PC-9 (cell line): ENCODE measurements at regions not wholly inside any gene's neighbourhood (a gene's known extent, or its start where the extent isn't known, plus 50 kb on each side); places are given as distances from the start of the nearest gene placed in this dataset.

Source experiments
- BruUV-seq: library from RNA; stranded (reverse); fragments of 400-500 nt; replicated peaks from 2 replicates; lab custom pipeline; 2021; lab: Mats Ljungman, UMichigan
- CTCF ChIA-PET: fragments of 300-600 bp; sonication (Branson Sonifier 250); formaldehyde crosslinking; loops from one replicate; lab custom pipeline; 2022; ENCODE audit warnings: antibody characterized with exemption; lab: Charles Lee
- POLR2A ChIA-PET: fragments of 300-600 bp; sonication (Branson Sonifier 250); formaldehyde crosslinking; loops from one replicate; lab custom pipeline; 2022; ENCODE audit warnings: antibody characterized with exemption; ENCODE audit not compliant: unreplicated experiment; lab: Charles Lee
- DNase-seq, 2 experiments: peaks; one replicate each; pipeline versions ENCODE4 v3.0.0 to v3.0.0-alpha.2; 2015 to 2022; ENCODE audit warnings: mixed read lengths in 1 of 2
- H2AFZ ChIP-seq: fragments of 200-600 bp; sonication (generic); 2 replicates; pipeline ENCODE4 v1.8.1; 2017; ENCODE audit warnings: antibody characterized with exemption
- H3F3A ChIP-seq: fragments of 200-600 bp; sonication (generic); 2 replicates; pipeline ENCODE4 v1.8.1; 2017; ENCODE audit warnings: antibody characterized with exemption, mild to moderate bottlenecking, low read depth; ENCODE audit not compliant: insufficient read depth
- H3K27ac ChIP-seq: fragments of 200-600 bp; sonication (generic); 2 replicates; pipeline ENCODE4 v1.6.1; 2016; ENCODE audit warnings: mixed run types
- H3K27me3 ChIP-seq: fragments of 200-600 bp; sonication (generic); 2 replicates; pipeline ENCODE4 v1.6.1; 2016; ENCODE audit warnings: low read depth, mixed run types; ENCODE audit not compliant: insufficient read depth
- H3K36me3 ChIP-seq: fragments of 200-600 bp; sonication (generic); 2 replicates; pipeline ENCODE4 v1.6.1; 2016; ENCODE audit warnings: low read depth, mixed run types
- H3K4me1 ChIP-seq: fragments of 200-600 bp; sonication (generic); replicated peaks from 2 replicates; pipeline ENCODE4 v1.6.1; 2016; ENCODE audit warnings: mixed run types; ENCODE audit not compliant: insufficient read depth
- H3K4me2 ChIP-seq: fragments of 200-600 bp; sonication (generic); 2 replicates; pipeline ENCODE4 v1.6.1; 2017; ENCODE audit warnings: mixed run types
- H3K4me3 ChIP-seq: fragments of 200-600 bp; sonication (generic); 2 replicates; pipeline ENCODE4 v1.6.1; 2016; ENCODE audit warnings: mixed run types
- H3K79me2 ChIP-seq: fragments of 200-600 bp; sonication (generic); 2 replicates; pipeline ENCODE4 v1.6.1; 2017; ENCODE audit warnings: low read depth, mixed run types
- H3K9me2 ChIP-seq: fragments of 200-600 bp; sonication (generic); 2 replicates; pipeline ENCODE4 v1.8.1; 2017; ENCODE audit warnings: mild to moderate bottlenecking; ENCODE audit not compliant: insufficient read depth
- H3K9me3 ChIP-seq: fragments of 200-600 bp; sonication (generic); 2 replicates; pipeline ENCODE4 v1.8.1; 2016; ENCODE audit warnings: low read depth; ENCODE audit not compliant: insufficient read depth
- H4K20me1 ChIP-seq: fragments of 200-600 bp; sonication (generic); 2 replicates; pipeline ENCODE4 v1.8.1; 2017; ENCODE audit not compliant: insufficient read depth
- EZH2 ChIP-seq: fragments of 200-600 bp; sonication (generic); IDR thresholded peaks from 2 replicates; pipeline ENCODE4 v1.8.0; 2017; ENCODE audit warnings: antibody characterized with exemption, low read depth
- intact Hi-C: fragments of 100-400 bp; cut with micrococcal nuclease; formaldehyde crosslinking; loops from one replicate; pipeline ENCODE4 v1.10.0; 2022; ENCODE audit not compliant: unreplicated experiment
- TF ChIP-seq, protein P1 (sequence below): fragments of 200-600 bp; sonication (generic); conservative IDR thresholded peaks from 2 replicates; pipeline ENCODE4 v1.6.1; 2017; ENCODE audit warnings: mixed run types, antibody characterized with exemption, mild to moderate bottlenecking, moderate library complexity

DNA sequence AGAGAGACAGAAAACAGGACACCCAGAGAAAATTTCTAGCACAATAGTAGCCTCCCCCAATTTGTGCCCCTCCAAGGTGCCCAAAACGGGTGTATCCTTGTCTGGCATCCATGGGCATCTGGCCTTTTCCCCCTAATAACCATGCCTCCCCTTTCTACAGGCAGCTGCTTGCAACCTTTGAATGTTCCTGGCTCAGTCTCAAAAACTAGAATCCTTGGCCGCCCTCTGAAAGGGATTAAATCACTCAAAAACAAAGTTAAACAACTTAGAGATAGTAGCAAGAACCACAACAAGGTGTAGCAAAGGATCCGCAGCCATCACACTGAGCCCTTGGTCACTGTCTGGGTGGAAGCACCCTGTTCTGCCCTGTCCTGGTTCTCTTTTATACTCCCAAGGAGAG lies 105.6 kb downstream of the MN1 start:
- Histone ChIP-seq H3K9me2 (no peaks in the 10 kb centered on the region), H4K20me1 (no peaks in the 10 kb centered on the region), H3K27ac (no peak overlapping the region), H3K4me3 (no peak overlapping the region), H3K9me3 (0 out of 2 replicates have a peak, but pooled peaks cover 3% of the 10 kb centered on the region), H3K79me2 (no peaks in the 10 kb centered on the region), H2AFZ (no peak overlapping the region), H3K27me3 (no peaks in the 10 kb centered on the region), H3F3A (no peaks in the 10 kb centered on the region), H3K36me3 (no peaks in the 10 kb centered on the region), H3K4me2 (no peak overlapping the region), H3K4me1 (0 out of 2 replicates have a peak, but pooled peaks cover 1% of the 10 kb centered on the region)
- BruUV-seq, result no TSS peak
- no peak for TF ChIP-seq EZH2
- TF ChIP-seq, protein P1, sequence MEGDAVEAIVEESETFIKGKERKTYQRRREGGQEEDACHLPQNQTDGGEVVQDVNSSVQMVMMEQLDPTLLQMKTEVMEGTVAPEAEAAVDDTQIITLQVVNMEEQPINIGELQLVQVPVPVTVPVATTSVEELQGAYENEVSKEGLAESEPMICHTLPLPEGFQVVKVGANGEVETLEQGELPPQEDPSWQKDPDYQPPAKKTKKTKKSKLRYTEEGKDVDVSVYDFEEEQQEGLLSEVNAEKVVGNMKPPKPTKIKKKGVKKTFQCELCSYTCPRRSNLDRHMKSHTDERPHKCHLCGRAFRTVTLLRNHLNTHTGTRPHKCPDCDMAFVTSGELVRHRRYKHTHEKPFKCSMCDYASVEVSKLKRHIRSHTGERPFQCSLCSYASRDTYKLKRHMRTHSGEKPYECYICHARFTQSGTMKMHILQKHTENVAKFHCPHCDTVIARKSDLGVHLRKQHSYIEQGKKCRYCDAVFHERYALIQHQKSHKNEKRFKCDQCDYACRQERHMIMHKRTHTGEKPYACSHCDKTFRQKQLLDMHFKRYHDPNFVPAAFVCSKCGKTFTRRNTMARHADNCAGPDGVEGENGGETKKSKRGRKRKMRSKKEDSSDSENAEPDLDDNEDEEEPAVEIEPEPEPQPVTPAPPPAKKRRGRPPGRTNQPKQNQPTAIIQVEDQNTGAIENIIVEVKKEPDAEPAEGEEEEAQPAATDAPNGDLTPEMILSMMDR, result no peak
- POLR2A ChIA-PET, result no interaction called here
- intact Hi-C loops, result no loop called here
- CTCF ChIA-PET, result no interaction called here
- DNase-seq, result no peak

DNA sequence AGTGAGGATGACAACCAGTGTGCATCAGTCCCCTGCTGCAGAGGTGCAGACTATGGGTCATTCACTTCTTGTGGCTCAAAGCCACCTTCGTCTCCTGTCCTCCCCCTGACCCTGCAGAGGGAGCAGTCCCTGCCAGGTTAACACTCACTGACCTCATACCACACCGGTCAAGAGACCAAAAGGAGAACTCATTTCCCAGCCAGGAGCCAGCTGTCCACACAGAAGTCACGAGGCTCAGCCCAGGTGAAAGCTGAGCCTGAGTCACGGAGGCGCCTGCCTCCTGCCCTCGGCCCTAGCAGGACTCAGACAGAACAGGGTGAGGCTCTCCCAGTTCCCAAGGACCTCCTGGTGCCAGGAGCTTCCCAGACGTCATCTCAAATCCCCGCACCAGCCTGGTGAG lies 103.7 kb downstream of the MN1 start:
- Histone ChIP-seq H3K4me1 (no peaks in the 10 kb centered on the region), H3K27me3 (no peaks in the 10 kb centered on the region), H2AFZ (no peak overlapping the region), H4K20me1 (no peaks in the 10 kb centered on the region), H3K36me3 (no peaks in the 10 kb centered on the region), H3K9me3 (0 out of 2 replicates have a peak, but pooled peaks cover 10% of the 10 kb centered on the region), H3F3A (no peaks in the 10 kb centered on the region), H3K4me3 (no peak overlapping the region), H3K4me2 (no peak overlapping the region), H3K79me2 (no peaks in the 10 kb centered on the region), H3K9me2 (no peaks in the 10 kb centered on the region), H3K27ac (no peak overlapping the region)
- ChIA-PET POLR2A (no interaction called here), CTCF (no interaction called here)
- no TSS peak for BruUV-seq
- intact Hi-C loops, result no loop called here
- no peak for DNase-seq
- no peak for TF ChIP-seq EZH2
- TF ChIP-seq, protein P1, result no peak
